IMR-90 (cell line): ENCODE measurements at regions not wholly inside any gene's neighbourhood (a gene's known extent, or its start where the extent isn't known, plus 50 kb on each side); places are given as distances from the start of the nearest gene placed in this dataset.

Experiments
- ATAC-seq: fragments of 200-7000 bp; cut with Tn5 transposase; 2 replicates; pipeline ENCODE4 v1.9.1; 2020; ENCODE audit warnings: low read depth, mild to moderate bottlenecking, moderate library complexity
- BruUV-seq: library from RNA; stranded (reverse); fragments of 400-500 nt; replicated peaks from 2 replicates; lab custom pipeline; 2021; lab: Mats Ljungman, UMichigan
- CTCF ChIA-PET: fragments of 300-600 bp; formaldehyde crosslinking; extraction: SDS; loops from one replicate; lab custom pipeline; 2021; ENCODE audit warnings: antibody characterized with exemption; lab: Yijun Ruan, JAX
- POLR2A ChIA-PET: fragments of 300-600 bp; sonication (Branson Sonifier 250); formaldehyde crosslinking; loops from one replicate; lab custom pipeline; 2022; ENCODE audit warnings: antibody characterized with exemption; ENCODE audit not compliant: unreplicated experiment; lab: Charles Lee
- DNase-seq: peaks from one replicate; pipeline ENCODE4 v3.0.0; 2013
- H2AFZ ChIP-seq: replicated peaks from 2 replicates; pipeline ENCODE3; 2013; ENCODE audit warnings: low read length, mild to moderate bottlenecking; ENCODE audit not compliant: poor library complexity
- H2AK5ac ChIP-seq: 2 replicates; pipeline ENCODE4 v1.6.1; 2013; ENCODE audit warnings: low read depth, low read length, inconsistent platforms
- H2AK9ac ChIP-seq: replicated peaks from 2 replicates; pipeline ENCODE3; 2013; ENCODE audit warnings: mild to moderate bottlenecking, low read depth, low read length, moderate library complexity; ENCODE audit not compliant: poor library complexity
- H2BK120ac ChIP-seq: 2 replicates; pipeline ENCODE4 v1.6.1; 2013; ENCODE audit warnings: low read depth, low read length, inconsistent platforms
- H2BK15ac ChIP-seq: 3 replicates; pipeline ENCODE4 v1.6.1; 2013; ENCODE audit warnings: low read depth, low read length, inconsistent platforms
- H2BK20ac ChIP-seq: 2 replicates; pipeline ENCODE4 v1.6.1; 2013; ENCODE audit warnings: low read depth, mild to moderate bottlenecking, inconsistent platforms, low read length, moderate library complexity
- H2BK5ac ChIP-seq: 2 replicates; pipeline ENCODE4 v1.6.1; 2013; ENCODE audit warnings: mild to moderate bottlenecking, low read depth, low read length, inconsistent platforms; ENCODE audit not compliant: poor library complexity, severe bottlenecking
- H3K14ac ChIP-seq: replicated peaks from 2 replicates; pipeline ENCODE4 v1.6.1; 2013; ENCODE audit warnings: low read depth, low read length, inconsistent platforms
- H3K18ac ChIP-seq: 2 replicates; pipeline ENCODE4 v1.6.1; 2013; ENCODE audit warnings: low read depth, low read length, control low read depth
- H3K23ac ChIP-seq: 2 replicates; pipeline ENCODE4 v1.6.1; 2013; ENCODE audit warnings: low read depth, low read length, inconsistent platforms
- H3K27ac ChIP-seq: 2 replicates; pipeline ENCODE4 v1.5.1; 2013; ENCODE audit warnings: mild to moderate bottlenecking, control low read depth, low read length; ENCODE audit not compliant: insufficient read depth
- H3K27me3 ChIP-seq: 2 replicates; pipeline ENCODE4 v1.6.1; 2013; ENCODE audit warnings: low read length; ENCODE audit not compliant: control insufficient read depth, insufficient read depth
- H3K36me3 ChIP-seq: 2 replicates; pipeline ENCODE4 v1.6.1; 2013; ENCODE audit warnings: low read length, mixed read lengths; ENCODE audit not compliant: control insufficient read depth, insufficient read depth
- H3K4ac ChIP-seq: 2 replicates; pipeline ENCODE4 v1.6.1; 2013; ENCODE audit warnings: low read depth, low read length, inconsistent platforms
- H3K4me1 ChIP-seq: 2 replicates; pipeline ENCODE4 v1.6.1; 2013; ENCODE audit warnings: low read length, mixed read lengths; ENCODE audit not compliant: control insufficient read depth, insufficient read depth
- H3K4me2 ChIP-seq: 2 replicates; pipeline ENCODE4 v1.6.1; 2013; ENCODE audit warnings: low read depth, mild to moderate bottlenecking, control low read depth, low read length, moderate library complexity
- H3K4me3 ChIP-seq: 2 replicates; pipeline ENCODE4 v1.5.1; 2013; ENCODE audit warnings: low read depth, mild to moderate bottlenecking, control low read depth, low read length, moderate library complexity; ENCODE audit not compliant: insufficient read depth
- H3K56ac ChIP-seq: 2 replicates; pipeline ENCODE4 v1.6.1; 2013; ENCODE audit warnings: low read length, inconsistent platforms; ENCODE audit not compliant: insufficient read depth; ENCODE audit errors: extremely low read depth
- H3K79me1 ChIP-seq, 2 experiments: 2 replicates each; pipeline ENCODE4 v1.6.1; 2013; ENCODE audit warnings: low read length in 2 of 2, inconsistent platforms in 1 of 2, low read depth in 1 of 2
- H3K9ac ChIP-seq: 2 replicates; pipeline ENCODE4 v1.6.1; 2013; ENCODE audit warnings: low read depth, low read length, control low read depth
- H3K9me1 ChIP-seq: 2 replicates; pipeline ENCODE4 v1.6.1; 2013; ENCODE audit warnings: low read length, inconsistent platforms; ENCODE audit not compliant: insufficient read depth
- H3K9me3 ChIP-seq: 2 replicates; pipeline ENCODE4 v1.6.1; 2013; ENCODE audit warnings: low read length; ENCODE audit not compliant: control insufficient read depth, insufficient read depth
- H4K20me1 ChIP-seq: 2 replicates; pipeline ENCODE4 v1.6.1; 2013; ENCODE audit warnings: low read length, inconsistent platforms; ENCODE audit not compliant: insufficient read depth
- H4K5ac ChIP-seq: 2 replicates; pipeline ENCODE4 v1.6.1; 2013; ENCODE audit warnings: mild to moderate bottlenecking, low read depth, low read length, control low read depth
- H4K8ac ChIP-seq, 2 experiments: 2 replicates each; pipeline ENCODE4 v1.6.1; 2013; ENCODE audit warnings: low read depth in 2 of 2, low read length in 2 of 2, control low read depth in 1 of 2, inconsistent platforms in 1 of 2
- H4K91ac ChIP-seq: 2 replicates; pipeline ENCODE4 v1.6.1; 2013; ENCODE audit warnings: low read depth, low read length, inconsistent platforms; ENCODE audit not compliant: insufficient read depth
- BHLHE40 ChIP-seq: fragments of 150-350 bp; IDR thresholded peaks from 2 replicates; pipeline ENCODE4 v1.6.1; 2016; ENCODE audit warnings: mild to moderate bottlenecking, low read depth, low read length
- CEBPB ChIP-seq: IDR thresholded peaks from 2 replicates; pipeline ENCODE4 v1.6.1; 2012; ENCODE audit warnings: low read depth, low read length, improper control_type of control experiment
- CHD1 ChIP-seq: IDR thresholded peaks from 2 replicates; pipeline ENCODE4 v1.6.1; 2012; ENCODE audit warnings: low read depth, low read length, improper control_type of control experiment
- FOS ChIP-seq: fragments of 150-350 bp; IDR thresholded peaks from 2 replicates; pipeline ENCODE4 v1.6.1; 2016; ENCODE audit warnings: low read depth, low read length
- MAFK ChIP-seq: IDR thresholded peaks from 2 replicates; pipeline ENCODE4 v1.6.1; 2012; ENCODE audit warnings: low read depth, low read length, improper control_type of control experiment
- MAZ ChIP-seq: IDR thresholded peaks from 2 replicates; pipeline ENCODE4 v1.6.1; 2012; ENCODE audit warnings: low read depth, mild to moderate bottlenecking, low read length, improper control_type of control experiment, moderate library complexity, borderline replicate concordance
- MXI1 ChIP-seq: IDR thresholded peaks from 2 replicates; pipeline ENCODE4 v1.6.1; 2012; ENCODE audit warnings: low read depth, mild to moderate bottlenecking, low read length, moderate library complexity, borderline replicate concordance
- NFE2L2 ChIP-seq: fragments of 150-350 bp; IDR thresholded peaks from 2 replicates; pipeline ENCODE4 v1.6.1; 2016; ENCODE audit warnings: low read depth, mild to moderate bottlenecking, low read length
- POLR2A ChIP-seq: IDR thresholded peaks from 2 replicates; pipeline ENCODE4 v1.6.1; 2012; ENCODE audit warnings: mild to moderate bottlenecking, low read depth, low read length
- RAD21 ChIP-seq: IDR thresholded peaks from 2 replicates; pipeline ENCODE4 v1.6.1; 2012; ENCODE audit warnings: low read length, improper control_type of control experiment
- RCOR1 ChIP-seq: IDR thresholded peaks from 2 replicates; pipeline ENCODE4 v1.6.1; 2012; ENCODE audit warnings: mild to moderate bottlenecking, low read length, improper control_type of control experiment; ENCODE audit not compliant: insufficient replicate concordance
- RFX5 ChIP-seq: IDR thresholded peaks from 2 replicates; pipeline ENCODE4 v1.8.0; 2012; ENCODE audit warnings: low read depth, mild to moderate bottlenecking, low read length, moderate library complexity
- SMC3 ChIP-seq: fragments of 150-350 bp; IDR thresholded peaks from 2 replicates; pipeline ENCODE4 v1.6.1; 2016; ENCODE audit warnings: low read depth, mild to moderate bottlenecking, antibody characterized with exemption, low read length, moderate library complexity
- WGBS, 2 experiments: methylation state at CpG; one replicate each; pipeline versions ENCODE4 v1.1.5 to v1.1.7; 2013; ENCODE audit warnings: missing lambda C conversion rate in 2 of 2; ENCODE audit not compliant: insufficient read length in 1 of 2; ENCODE audit errors: extremely low coverage in 2 of 2; 5-methylcytosine and 5-hydroxymethylcytosine counted together
- dilution Hi-C: fragments of 300-500 bp; cut with HindIII; formaldehyde crosslinking; loops from one replicate; pipeline ENCODE4 v1.14.3; 2018; ENCODE audit warnings: low sequenced_read_pairs; ENCODE audit not compliant: unreplicated experiment
- in situ Hi-C: fragments of 300-500 bp; cut with MboI; formaldehyde crosslinking; loops from 3 replicates; pipeline ENCODE4 v1.14.3; 2019; ENCODE audit warnings: low sequenced_read_pairs, inconsistent platforms, mixed read lengths
- intact Hi-C: fragments of 100-400 bp; cut with micrococcal nuclease; formaldehyde crosslinking; loops from 2 replicates; pipeline ENCODE4 v1.10.0; 2022
- TF ChIP-seq, protein P1 (sequence below): fragments of 150-350 bp; IDR thresholded peaks from 2 replicates; pipeline ENCODE4 v1.6.1; 2017; ENCODE audit warnings: mild to moderate bottlenecking, antibody characterized with exemption, low read length, low read depth
- TF ChIP-seq, protein P2 (sequence below): conservative IDR thresholded peaks from 2 replicates; pipeline ENCODE4 v1.5.1; 2012; ENCODE audit warnings: mild to moderate bottlenecking, low read depth, low read length, improper control_type of control experiment
- TF ChIP-seq, protein P3 (sequence below): fragments of 150-350 bp; IDR thresholded peaks from 2 replicates; pipeline ENCODE4 v1.6.1; 2016; ENCODE audit warnings: low read depth, mild to moderate bottlenecking, low read length, moderate library complexity, borderline replicate concordance

DNA sequence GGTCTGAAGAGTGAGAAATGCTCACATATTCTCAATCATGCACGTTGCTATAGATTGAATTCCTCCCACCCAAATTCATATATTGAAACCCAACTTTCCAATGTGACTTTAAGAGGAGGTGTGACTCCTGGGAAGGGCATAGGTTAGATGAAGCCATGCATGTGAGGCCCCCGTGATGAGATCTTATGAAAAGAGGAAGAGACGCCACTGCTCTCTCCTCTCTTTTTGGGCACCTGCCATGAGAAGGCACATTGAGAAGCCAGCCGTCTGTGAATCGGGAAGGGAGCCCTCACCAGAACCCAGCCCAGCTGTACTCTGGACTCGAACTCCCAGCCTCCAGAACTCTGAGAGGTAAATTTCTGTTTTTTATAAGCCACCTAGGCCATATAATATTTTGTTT is 842.6 kb upstream of the SALL3 start:
- ChIA-PET POLR2A (no interaction called here), CTCF (no interaction called here)
- no peak overlapping the region for H3K4ac ChIP-seq
- H2BK5ac ChIP-seq = no peak overlapping the region
- peaks cover 44% of the 10 kb centered on the region for H3K9me3 ChIP-seq
- no peak overlapping the region for H3K14ac ChIP-seq
- H3K23ac ChIP-seq = no peak overlapping the region
- no peak overlapping the region for H3K4me3 ChIP-seq
- DNase-seq = no peak
- H3K36me3 ChIP-seq = no peaks in the 10 kb centered on the region
- dilution Hi-C loops = no loop called here
- ATAC-seq = no peak
- no peak overlapping the region for H2AK5ac ChIP-seq
- no peak overlapping the region for H3K56ac ChIP-seq
- no peak overlapping the region for H3K9ac ChIP-seq
- no peak overlapping the region for H2AFZ ChIP-seq
- no TSS peak for BruUV-seq
- H4K91ac ChIP-seq = no peak overlapping the region
- H3K4me2 ChIP-seq = no peak overlapping the region
- no CpG with 5 or more reads among the region's 6 CpGs for WGBS, 2 experiments
- TF ChIP-seq BHLHE40 = no peak
- TF ChIP-seq RFX5 = no peak
- TF ChIP-seq MAZ = no peak
- no peak for TF ChIP-seq CHD1
- TF ChIP-seq, protein P1, sequence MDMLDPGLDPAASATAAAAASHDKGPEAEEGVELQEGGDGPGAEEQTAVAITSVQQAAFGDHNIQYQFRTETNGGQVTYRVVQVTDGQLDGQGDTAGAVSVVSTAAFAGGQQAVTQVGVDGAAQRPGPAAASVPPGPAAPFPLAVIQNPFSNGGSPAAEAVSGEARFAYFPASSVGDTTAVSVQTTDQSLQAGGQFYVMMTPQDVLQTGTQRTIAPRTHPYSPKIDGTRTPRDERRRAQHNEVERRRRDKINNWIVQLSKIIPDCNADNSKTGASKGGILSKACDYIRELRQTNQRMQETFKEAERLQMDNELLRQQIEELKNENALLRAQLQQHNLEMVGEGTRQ = no peak
- no peak for TF ChIP-seq MAFK
- TF ChIP-seq FOS = no peak
- TF ChIP-seq MXI1 = no peak
- TF ChIP-seq POLR2A = no peak
- TF ChIP-seq CEBPB = no peak
- TF ChIP-seq, protein P2, sequence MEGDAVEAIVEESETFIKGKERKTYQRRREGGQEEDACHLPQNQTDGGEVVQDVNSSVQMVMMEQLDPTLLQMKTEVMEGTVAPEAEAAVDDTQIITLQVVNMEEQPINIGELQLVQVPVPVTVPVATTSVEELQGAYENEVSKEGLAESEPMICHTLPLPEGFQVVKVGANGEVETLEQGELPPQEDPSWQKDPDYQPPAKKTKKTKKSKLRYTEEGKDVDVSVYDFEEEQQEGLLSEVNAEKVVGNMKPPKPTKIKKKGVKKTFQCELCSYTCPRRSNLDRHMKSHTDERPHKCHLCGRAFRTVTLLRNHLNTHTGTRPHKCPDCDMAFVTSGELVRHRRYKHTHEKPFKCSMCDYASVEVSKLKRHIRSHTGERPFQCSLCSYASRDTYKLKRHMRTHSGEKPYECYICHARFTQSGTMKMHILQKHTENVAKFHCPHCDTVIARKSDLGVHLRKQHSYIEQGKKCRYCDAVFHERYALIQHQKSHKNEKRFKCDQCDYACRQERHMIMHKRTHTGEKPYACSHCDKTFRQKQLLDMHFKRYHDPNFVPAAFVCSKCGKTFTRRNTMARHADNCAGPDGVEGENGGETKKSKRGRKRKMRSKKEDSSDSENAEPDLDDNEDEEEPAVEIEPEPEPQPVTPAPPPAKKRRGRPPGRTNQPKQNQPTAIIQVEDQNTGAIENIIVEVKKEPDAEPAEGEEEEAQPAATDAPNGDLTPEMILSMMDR = no peak
- TF ChIP-seq RAD21 = no peak
- TF ChIP-seq, protein P3, sequence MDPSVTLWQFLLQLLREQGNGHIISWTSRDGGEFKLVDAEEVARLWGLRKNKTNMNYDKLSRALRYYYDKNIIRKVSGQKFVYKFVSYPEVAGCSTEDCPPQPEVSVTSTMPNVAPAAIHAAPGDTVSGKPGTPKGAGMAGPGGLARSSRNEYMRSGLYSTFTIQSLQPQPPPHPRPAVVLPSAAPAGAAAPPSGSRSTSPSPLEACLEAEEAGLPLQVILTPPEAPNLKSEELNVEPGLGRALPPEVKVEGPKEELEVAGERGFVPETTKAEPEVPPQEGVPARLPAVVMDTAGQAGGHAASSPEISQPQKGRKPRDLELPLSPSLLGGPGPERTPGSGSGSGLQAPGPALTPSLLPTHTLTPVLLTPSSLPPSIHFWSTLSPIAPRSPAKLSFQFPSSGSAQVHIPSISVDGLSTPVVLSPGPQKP = no peak
- TF ChIP-seq SMC3 = no peak
- TF ChIP-seq RCOR1 = no peak
- no peak for TF ChIP-seq NFE2L2
- H4K8ac ChIP-seq = no peak overlapping the region
- H3K27ac ChIP-seq = no peak overlapping the region
- no peaks in the 10 kb centered on the region for H3K9me1 ChIP-seq
- no peak overlapping the region for H2BK120ac ChIP-seq
- no peak overlapping the region for H3K18ac ChIP-seq
- H4K5ac ChIP-seq = no peak overlapping the region
- in situ Hi-C loops = no loop called here
- no peaks in the 10 kb centered on the region for H3K27me3 ChIP-seq
- no peaks in the 10 kb centered on the region for H3K79me1 ChIP-seq
- H4K20me1 ChIP-seq = no peaks in the 10 kb centered on the region
- H3K4me1 ChIP-seq = no peaks in the 10 kb centered on the region
- no peak overlapping the region for H2AK9ac ChIP-seq
- no peak overlapping the region for H2BK15ac ChIP-seq
- intact Hi-C loops = no loop called here
- no peak overlapping the region for H2BK20ac ChIP-seq
